Stimulated activated CD4-positive, alpha-beta T cell treated with anti-CD3 and anti-CD28 coated beads, TNF-alpha, amount 100 ng/mL, for 48 hours (primary cell): ENCODE measurements at regions not wholly inside any gene's neighbourhood (a gene's known extent, or its start where the extent isn't known, plus 50 kb on each side); places are given as distances from the start of the nearest gene placed in this dataset.
"Not testable (repeated sequence)": the region's sequence is repeated elsewhere in the genome, so short reads cannot be mapped to it uniquely, and the experiment has no call there.

Experiments
- DNase-seq, 3 donors: peaks; one replicate each; pipeline ENCODE4 v3.0.0-alpha.2; 2020; ENCODE audit warnings: low read depth in 3 of 3

DNA sequence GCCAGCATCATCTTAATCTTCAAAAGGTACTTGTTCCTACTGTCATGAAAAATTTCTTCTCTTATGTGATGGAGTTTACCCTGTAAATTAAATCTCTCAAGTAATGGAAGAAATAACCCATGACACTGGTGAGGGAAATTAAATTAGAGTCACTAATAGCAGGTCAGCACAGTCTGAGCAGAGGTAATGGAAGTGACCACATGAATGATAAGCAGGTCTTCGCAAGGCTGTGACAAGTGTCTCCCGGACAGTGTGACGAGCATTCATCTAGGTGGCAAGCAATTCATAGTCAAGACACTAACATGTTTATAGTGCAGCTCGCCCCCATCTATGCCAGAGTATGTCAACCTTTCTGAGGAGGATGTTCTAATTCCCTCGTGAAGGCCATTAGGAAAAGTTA is 249.2 kb downstream of the FRK start:
- no peak for DNase-seq

DNA sequence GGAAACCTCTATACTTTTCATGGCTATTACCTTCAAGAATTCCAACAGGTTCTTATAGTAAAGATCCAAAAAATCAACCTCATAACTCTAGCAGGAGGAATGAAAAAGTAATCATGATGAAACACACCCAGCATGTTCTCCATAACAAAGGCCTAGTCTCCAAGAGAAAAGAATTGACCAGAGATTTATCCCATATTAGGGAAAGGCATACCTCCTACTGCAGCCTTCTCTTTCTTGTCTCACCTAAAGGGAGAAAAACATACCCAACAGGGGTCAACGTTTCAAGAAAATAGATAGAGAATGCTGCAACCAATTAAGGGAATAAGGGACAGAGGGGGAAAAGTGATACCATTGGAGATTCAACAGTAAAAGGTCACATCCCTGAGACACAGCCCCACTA is 262.5 kb downstream of the FRK start:
- no peak for DNase-seq

DNA sequence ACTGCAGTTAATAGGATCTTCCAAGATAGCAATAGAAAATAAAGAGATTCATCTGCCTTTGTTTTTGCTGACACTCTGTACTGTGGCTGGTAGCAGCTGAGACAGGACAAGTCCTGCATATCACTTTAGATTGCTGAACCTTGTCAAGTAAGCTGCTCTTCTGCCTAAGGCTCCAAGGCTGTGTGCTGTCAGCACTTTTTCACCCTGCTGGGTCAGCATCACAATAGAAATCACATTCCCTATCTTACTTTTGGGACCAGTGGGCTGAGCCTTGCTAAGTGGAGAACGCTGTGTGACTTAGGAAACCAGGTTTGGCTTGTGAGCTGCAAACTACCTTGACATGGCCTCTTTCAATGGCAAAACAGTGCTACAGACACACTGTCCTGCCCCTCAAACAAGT is 263.9 kb downstream of the FRK start:
- DNase-seq, result no peak

DNA sequence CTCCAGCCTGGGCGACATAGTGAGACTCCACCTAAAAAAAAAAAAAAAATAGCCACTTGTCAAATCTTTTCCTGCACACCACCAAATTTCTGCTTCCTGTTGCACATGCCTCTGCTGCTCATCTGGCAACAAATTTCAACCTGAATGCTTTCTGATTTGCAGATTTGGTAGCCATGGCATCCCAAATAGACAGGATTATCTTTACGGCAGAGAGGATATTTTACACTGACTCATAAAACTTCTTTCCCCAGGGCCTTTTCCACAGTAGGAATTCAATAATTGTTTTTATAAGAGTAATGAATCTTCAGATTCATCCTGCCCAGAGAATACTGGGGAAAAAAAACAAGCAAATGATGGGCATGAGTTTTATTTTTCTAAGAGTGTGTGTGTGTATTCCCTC is 264.6 kb downstream of the FRK start:
- no peak for DNase-seq

DNA sequence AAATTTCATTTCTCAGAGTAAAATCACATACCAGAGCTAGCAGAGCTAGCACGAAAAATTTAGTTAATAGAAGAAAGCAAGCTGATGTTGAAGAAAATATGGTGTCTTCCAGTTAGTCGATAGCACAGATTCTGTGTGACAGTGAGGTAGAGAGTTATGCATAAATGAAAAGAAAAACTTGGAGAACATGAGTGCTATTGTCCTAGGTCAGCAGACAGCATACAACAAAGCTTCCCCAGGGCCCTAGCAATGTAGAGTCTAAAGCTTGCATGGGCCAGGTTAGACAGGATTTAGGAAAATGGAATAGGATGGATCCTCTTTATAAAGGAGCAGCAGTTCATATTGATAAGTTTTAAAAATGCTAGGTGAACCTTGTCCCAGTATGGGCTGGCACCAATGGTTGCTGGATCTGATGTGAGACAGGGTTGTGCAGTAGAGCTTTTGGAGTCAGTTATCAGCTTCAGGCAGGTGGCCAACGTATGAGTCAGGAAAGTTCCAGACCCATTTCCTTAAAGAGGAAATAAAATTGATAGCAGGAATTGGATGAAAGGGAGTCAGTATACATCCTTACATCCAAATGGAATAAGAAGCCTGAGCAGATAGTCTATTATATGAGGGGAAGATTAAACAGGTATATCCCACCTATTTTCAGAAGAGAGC is 277.2 kb downstream of the FRK start:
- no peak for DNase-seq

DNA sequence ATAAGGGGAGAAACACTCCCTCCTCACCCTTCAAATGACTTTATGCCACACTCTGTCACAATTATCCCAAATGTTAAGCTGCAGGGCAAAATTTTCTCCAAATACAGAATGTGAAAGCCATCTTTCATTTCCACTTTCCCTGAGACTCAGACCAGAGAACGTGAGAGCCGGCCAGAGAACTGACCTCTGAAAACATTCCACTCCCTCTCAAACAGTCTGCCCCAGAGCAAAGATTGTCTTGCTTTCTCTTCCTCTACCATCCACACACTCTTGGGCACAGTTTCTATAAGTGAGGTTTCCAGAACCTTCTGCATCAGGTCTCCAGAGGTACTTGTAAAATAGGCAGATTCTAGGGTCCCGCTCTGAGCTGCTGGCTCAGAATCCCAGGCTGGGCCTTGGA is 278.1 kb downstream of the FRK start:
- no peak for DNase-seq

DNA sequence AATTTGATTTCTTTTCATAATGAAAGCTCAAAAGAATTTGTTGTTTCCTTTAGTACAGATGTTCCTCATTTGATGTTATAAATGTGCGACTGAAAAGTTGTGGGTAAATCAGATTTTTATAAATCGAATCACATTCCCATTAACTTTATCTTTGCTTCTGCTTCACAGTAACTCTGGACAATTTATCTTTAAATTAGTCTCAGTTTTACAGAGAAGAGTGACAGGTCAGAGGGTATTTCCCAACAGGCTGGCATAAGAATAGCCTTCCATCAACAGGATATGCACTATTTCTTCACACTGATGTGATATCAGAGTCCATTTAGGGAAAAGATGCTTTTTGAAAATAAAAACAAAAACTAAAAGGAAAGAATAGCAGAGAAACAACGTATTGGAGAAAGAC is 286.9 kb downstream of the FRK start:
- DNase-seq, result no peak

DNA sequence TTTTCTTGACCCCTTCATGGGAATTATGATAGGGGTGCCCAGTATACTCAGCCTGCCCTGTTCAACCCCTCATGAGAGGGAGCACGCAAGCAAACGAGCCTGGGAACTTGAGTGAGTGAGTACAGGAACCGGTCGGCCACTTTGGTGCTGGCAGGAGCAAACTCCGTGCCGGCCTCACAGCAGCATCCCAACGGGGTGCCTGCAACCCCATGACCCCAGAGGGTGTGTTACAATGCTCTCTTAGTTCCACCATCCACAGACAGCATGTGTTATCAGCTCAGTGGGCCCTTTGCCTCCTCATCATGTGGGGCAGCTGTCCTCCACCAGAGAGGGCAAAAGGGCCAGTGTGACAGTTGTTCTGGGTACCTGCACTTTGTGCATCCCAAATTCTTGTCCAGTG is 289.8 kb downstream of the FRK start:
- no peak for DNase-seq

DNA sequence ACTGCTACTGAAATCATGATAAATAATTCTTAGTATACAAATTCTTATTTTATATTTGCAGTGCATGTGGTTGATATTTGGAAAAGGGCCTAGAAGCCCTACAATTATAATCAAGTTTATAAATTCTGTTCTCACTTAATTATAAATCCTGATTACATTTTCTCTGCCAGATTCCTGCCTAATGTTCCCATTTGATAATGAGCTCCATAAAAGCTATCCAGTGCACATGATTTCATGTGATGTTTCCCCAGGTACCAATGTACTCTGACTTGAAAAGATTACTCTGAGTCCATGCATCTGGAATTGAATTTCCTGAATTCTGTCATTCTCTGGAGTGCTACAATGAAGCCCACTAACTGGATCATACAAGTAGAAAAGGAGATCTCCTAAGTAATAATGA is 292.2 kb downstream of the FRK start:
- no peak for DNase-seq

DNA sequence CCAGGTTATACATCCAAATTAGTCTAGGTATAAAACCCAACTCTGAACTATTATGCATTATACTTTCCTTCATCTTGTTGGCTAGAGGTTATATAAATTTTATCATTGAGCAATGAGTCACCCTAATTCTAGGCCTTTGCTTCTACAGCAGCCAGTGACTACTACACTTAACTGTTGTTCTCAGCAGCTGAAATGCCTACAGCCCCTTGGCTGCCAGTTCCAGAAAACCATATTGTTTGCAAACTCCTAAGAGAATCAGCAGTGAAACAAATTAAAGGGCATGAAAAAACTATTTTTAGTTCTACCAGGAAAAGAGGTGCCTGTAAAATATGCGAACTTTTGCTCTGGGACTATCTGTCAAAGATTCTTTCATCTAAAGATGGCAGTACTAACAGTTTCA is 292.8 kb downstream of the FRK start:
- DNase-seq, result no peak

DNA sequence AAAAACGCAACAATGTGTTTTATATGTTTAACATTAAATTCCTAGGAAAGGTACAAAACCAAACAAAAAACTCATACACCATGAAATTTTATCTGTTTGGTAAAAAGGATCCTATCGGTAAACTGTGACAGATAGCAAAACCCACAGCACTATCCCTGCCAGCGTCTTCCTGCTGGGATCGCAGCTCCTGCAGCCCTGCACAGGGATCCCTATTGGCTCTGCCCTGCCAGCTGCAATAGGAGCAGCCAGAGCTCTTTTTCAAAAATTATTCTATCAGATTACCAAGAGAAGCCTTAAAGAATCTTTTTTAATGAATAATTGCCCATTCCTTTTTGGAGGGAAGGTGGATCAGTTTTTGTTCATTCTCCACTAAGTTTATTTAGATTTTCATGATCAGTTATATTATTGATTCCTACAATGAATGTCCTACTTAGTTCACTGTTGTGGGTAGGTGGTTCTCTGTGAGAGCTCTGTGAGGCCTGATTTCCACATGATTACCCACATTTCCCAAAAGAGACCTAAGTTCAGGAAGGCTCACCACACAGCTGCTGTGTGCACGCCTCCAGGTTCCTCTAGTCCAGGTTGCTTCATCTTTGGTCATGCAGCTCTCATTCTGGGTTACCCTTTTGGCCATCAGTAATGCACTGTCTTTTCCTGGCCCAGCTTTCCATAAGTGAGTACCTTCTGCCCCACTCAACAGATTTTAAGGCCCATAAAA is 293.8 kb downstream of the FRK start:
- no peak for DNase-seq

DNA sequence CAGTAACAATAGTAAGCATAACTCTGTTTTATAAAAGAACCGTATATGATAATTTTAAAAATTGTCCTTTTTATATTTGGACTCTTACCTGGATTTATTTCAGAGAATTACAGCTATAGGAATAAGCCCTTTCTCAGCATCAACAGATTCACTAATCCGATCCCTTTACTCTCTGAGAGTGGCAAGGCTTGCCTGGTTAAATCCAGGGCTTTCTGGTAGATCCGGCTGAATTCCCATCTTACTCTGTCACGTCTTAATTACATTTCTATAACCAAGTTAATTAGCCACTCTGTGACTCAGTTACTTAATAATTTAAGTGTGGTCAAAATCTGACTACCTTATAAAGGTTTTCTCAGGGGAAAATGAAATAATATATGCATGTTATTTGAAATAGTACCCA is 294.7 kb downstream of the FRK start:
- DNase-seq, result no peak

DNA sequence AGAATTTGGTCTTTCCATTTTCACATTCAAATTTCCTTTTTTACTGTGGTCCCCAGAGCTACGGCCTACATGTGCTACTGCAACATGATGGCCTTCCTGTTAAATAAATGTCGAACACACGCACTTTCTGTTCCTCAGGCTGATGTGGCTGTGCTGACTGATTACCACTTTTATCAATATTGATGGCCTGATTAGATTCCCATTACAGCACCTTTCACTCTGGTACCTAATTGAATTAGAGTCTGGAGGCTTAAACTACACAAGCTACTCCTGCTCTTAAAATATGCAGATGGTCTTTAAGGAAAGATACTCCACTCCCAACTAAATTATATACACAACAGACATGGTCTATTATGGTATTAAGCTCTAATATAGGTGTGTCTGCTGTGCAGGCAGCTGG is 301.6 kb downstream of the FRK start:
- no peak for DNase-seq

DNA sequence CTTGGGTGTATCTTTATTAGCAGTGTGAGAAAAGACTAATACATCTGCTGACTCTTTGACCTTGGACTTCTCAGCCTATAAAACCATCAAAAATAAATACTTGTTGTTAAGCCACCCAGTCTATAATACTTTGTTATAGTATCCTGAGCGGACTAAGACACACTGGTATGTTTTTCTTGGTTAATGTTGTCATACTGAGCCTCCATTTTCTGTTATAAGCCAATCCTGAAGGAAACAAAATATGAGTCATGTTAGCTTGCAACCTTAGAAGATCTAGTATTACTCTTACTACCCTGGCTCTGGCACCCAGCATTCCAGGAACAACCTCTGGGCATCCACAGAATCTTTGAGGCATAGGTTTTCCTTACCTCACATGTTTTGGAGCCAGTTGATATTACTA is 307.2 kb downstream of the FRK start:
- no peak for DNase-seq

DNA sequence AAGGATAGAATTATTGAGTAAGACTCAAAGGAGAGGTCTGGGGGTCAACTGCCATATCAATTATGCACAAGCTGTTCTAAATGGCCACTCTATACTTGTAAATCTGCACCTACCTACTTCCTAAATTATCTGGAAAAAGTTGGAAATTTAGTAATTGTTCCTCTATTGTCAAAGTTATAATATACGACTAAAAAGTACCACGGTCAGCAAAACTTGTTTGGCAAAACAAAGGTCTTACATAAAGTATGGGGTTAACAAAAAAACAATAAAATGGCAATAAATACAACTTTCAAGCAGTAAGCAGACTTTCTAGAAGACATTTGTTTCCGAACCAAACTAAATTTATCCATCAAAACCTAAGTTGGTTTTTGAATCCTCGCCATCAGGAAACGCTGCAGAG is 309.7 kb downstream of the FRK start:
- no peak for DNase-seq

DNA sequence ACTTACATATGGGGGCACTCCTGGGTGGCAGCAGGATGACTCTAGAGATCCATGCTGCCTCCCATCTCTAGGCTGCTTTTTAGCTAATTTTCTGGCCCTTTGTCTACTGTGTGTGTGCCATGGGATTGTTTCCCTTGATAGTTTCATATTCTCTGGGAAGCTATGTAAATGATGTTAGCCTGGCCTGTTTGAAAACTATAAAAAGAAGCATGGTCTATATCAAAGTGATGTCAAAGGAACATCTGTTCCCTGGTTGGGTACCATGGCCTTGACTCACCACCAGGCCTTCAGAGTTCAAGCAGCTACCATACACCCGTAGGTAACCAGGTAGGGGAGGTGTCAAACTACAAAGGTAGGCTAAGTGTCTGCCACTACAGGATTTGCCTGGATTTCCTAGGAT is 310.4 kb downstream of the FRK start:
- DNase-seq, result no peak

DNA sequence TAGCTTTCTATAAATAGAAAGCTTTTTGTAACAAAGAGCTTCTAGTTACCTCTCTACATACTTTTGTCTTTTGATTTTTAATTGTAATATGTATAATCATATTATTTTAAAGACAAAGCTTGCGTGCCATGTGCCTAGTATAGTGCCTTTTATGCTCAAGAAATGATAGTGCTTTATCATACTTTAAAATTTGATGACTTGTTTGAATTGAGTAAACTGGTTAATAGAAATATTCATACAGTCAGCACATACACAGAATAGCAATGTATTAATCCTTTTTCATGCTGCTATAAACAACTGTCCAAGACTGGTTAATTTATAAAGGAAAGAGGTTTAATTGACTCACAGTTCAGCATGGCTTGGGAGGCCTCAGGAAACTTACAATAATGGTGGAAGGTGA is 313.0 kb downstream of the FRK start:
- no peak for DNase-seq

DNA sequence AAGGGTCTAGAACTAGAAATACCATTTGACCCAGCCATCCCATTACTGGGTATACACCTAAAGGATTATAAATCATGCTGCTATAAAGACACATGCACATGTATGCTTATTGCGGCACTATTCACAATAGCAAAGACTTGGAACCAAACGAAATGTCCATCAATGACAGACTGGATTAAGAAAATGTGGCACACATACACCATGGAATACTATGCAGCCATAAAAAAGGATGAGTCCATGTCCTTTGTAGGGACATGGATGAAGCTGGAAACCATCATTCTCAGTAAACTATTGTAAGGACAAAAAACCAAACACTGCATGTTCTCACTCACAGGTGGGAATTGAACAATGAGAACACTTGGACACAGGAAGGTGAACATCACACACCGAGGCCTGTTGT is 314.1 kb downstream of the FRK start:
- not testable (repeated sequence) for DNase-seq

DNA sequence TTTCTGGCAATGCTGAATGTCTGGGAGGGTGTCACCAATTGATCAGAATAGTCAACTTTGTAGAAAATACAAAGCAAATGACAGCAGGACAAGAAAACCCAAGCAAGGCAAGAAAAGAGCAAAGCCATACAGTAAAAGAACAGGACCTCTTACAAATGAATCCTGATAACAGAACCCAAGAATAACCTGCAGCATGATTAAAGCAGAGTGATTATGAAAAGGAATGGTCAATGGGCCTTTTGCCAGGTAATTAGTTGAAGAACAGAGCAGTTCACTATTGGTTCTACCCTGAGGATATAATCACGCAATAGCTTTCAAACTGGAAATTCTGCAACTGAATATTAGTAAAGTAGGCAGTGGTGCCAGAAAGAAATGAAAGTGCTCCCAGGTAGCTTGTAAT is 319.8 kb downstream of the FRK start:
- DNase-seq, result no peak

DNA sequence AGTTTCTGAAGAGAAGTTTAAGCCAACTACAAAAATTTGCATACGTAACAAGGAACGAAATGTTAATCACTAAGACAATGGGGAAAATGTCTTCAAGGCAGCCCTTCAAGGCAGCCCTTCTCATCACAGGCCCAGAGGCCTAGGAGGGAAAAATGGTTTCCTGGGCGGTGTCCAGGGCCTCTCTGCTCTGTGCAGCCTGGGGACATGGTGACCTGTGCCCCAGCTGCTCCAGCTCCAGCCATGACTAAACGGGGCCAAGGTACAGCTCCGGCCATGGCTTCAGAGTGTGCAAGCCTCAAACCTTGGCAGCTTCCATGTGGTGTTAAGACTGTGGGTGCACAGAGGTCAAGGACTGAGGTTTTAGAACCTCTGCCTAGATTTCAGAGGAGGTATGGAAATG is 325.1 kb downstream of the FRK start:
- DNase-seq, result no peak

DNA sequence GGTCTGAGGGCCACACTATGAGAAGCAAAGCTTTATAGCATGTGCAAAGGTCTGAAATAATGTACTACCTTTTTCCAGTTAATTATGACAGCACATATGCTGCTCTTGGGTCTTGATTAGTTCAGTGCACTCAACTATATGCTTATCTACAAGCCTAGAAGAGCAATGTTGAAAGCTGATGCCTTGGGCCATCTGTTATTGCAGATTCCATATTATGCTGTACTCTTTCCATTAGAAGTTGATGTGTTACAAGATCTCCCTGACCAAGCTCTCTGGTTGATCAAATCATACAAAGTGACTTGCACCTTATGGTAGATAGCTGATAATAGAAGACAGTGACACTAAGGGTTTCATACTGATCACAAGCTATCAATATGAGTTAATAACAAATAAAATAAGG is 327.3 kb downstream of the FRK start:
- DNase-seq, result no peak

DNA sequence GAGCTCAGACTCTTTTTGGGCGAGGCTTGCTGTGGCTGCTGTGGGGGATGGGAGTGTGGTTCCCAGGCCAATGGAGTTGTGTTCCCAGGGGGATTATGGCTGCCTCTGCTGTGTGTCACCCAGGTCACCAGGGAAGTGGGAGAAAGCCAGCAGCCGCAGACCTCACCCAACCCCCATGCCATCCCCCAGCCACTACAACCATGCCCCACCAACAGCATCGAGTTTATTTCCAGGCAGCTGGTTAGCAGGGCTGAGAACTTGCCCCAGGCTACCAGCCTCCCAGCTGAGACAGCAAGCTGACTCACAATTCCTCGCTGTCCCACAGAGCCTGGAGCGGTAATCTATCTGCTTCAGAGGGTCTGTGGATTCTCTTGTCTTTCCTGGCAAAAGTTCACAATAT is 331.7 kb downstream of the FRK start:
- no peak for DNase-seq

DNA sequence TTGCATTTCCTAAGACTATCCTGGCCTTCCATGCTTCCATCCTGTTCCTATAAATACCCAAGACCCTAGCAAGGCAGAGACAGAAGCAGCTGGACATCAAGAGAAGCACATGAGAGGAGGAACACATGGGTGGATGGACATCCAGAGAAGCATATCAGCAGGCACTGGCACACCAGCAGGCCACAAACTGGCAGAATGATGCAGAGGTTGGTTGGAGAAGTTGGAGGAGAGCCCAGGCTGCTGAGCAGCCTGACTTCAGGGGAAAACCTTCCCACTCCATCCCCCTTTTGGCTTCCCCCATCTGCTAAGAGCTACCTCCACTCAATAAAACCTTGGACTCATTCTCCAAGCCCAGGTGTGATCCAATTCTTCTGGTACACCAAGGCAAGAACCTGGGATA is 332.5 kb downstream of the FRK start:
- DNase-seq, result no peak

DNA sequence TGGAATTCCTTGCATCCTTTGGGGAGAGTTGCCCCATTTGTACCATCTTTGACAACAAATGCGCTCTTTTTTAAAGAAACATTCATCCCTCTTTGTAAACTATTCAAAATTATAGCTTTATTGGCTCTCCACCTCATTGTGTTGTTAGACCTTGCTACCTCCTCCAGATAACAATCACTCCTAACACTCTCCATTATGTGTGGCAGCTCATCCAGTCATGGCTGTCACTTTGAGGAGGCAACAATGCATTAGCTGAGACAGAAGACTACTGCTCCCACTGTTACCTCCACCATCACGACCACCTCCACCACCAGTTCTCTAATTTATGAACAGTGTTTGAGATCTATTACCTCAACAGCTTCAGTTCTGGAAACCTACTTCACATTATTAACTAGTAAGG is 339.1 kb downstream of the FRK start:
- DNase-seq, result no peak
